ENCODE measurements at regions not wholly inside any gene's neighbourhood (a gene's known extent, or its start where the extent isn't known, plus 50 kb on each side); places are given as distances from the start of the nearest gene placed in this dataset.

DNA sequence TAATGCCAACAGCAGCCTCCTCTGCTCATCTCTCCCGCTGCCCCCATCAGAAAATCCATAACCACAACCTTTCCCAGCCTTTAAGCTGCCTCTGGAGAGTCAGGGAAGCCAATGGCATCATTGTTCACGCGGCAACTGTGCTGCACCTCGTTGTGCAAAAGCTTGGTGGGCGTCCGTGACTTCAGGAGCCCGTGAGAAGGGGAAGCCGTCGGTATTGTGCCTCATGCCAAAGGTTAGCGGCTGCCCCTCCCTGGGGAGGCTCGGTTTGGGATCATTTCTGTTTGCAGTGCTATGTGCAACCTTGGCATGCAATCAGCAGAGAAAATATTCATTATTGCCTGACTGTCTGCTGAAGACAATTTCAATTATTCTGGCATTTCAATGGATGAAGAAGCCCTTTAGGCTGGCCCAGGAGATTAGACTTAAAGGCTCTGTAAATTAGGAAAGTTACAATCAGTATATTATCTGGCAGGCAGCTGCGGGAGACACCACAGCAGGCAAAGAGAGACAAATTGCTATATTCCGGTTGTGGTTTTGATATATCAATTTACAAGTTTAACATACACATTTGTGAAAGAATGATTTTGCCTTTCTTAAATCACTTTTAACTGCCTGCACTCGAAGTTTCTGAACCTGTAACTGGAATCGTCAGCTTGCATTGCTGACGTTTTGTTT, 244.5 kb downstream of the GATA3 start:
- Histone ChIP-seq H3K27ac (ENCODE audit: low read depth in 2 of 2, low read length in 2 of 2) (no peak overlapping the region), H3K9me3 (ENCODE audit: control insufficient read depth in 2 of 3, insufficient read depth in 1 of 3, low read length in 3 of 3) (no peaks in the 10 kb centered on the region), H3K36me3 (ENCODE audit: control insufficient read depth in 2 of 3, insufficient read depth in 3 of 3, low read length in 3 of 3) (no peaks in the 10 kb centered on the region), H3K27me3 (ENCODE audit: control insufficient read depth, insufficient read depth, low read length) (peaks cover 5% of the 10 kb centered on the region), H3K4me1 (ENCODE audit: control insufficient read depth in 2 of 3, insufficient read depth in 2 of 3, low read depth in 1 of 3, low read length in 3 of 3) (no peaks in the 10 kb centered on the region), H3K9ac (ENCODE audit: low read length in 3 of 3) (no peak overlapping the region), H3K4me3 (ENCODE audit: low read length in 3 of 3) (no peak overlapping the region)
- intact Hi-C loops (cut with DNase I): no loop called here
- DNase-seq (no peak), FAIRE-seq (no peak)
- TF ChIP-seq, protein P1, sequence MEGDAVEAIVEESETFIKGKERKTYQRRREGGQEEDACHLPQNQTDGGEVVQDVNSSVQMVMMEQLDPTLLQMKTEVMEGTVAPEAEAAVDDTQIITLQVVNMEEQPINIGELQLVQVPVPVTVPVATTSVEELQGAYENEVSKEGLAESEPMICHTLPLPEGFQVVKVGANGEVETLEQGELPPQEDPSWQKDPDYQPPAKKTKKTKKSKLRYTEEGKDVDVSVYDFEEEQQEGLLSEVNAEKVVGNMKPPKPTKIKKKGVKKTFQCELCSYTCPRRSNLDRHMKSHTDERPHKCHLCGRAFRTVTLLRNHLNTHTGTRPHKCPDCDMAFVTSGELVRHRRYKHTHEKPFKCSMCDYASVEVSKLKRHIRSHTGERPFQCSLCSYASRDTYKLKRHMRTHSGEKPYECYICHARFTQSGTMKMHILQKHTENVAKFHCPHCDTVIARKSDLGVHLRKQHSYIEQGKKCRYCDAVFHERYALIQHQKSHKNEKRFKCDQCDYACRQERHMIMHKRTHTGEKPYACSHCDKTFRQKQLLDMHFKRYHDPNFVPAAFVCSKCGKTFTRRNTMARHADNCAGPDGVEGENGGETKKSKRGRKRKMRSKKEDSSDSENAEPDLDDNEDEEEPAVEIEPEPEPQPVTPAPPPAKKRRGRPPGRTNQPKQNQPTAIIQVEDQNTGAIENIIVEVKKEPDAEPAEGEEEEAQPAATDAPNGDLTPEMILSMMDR (IDR thresholded peaks at IDR 0.05; ENCODE audit: borderline replicate concordance, extremely low read depth, insufficient read depth): no peak

DNA sequence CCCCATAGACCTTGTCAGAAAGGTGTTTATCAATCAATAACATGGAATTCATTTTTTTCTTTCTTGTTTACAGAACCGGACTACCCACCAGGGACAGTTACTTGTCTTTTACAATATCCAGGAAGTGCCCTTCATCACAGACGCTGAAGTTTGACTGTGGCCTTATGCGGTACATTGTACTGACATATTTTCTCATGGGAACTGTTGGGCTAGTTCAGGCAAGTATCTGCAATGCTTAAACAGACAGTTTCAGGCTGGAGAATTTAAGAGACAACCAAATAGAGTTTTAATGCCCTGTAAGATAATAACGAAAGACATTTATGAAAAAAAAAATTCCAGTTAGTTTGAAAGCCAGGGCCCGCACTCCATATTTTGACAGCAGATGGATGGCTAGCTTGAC, 246.4 kb downstream of the GATA3 start:
- intact Hi-C loops (cut with DNase I): no loop called here
- Histone ChIP-seq H3K27me3 (ENCODE audit: control insufficient read depth, insufficient read depth, low read length) (peaks cover 5% of the 10 kb centered on the region), H3K4me1 (ENCODE audit: control insufficient read depth in 2 of 3, insufficient read depth in 2 of 3, low read depth in 1 of 3, low read length in 3 of 3) (no peaks in the 10 kb centered on the region), H3K4me3 (ENCODE audit: low read length in 3 of 3) (no peak overlapping the region), H3K9me3 (ENCODE audit: control insufficient read depth in 2 of 3, insufficient read depth in 1 of 3, low read length in 3 of 3) (no peaks in the 10 kb centered on the region), H3K9ac (ENCODE audit: low read length in 3 of 3) (no peak overlapping the region), H3K27ac (ENCODE audit: low read depth in 2 of 2, low read length in 2 of 2) (no peak overlapping the region), H3K36me3 (ENCODE audit: control insufficient read depth in 2 of 3, insufficient read depth in 3 of 3, low read length in 3 of 3) (no peaks in the 10 kb centered on the region)
- TF ChIP-seq, protein P1 (IDR thresholded peaks at IDR 0.05; ENCODE audit: borderline replicate concordance, extremely low read depth, insufficient read depth): no peak
- DNase-seq (no peak), FAIRE-seq (no peak)

DNA sequence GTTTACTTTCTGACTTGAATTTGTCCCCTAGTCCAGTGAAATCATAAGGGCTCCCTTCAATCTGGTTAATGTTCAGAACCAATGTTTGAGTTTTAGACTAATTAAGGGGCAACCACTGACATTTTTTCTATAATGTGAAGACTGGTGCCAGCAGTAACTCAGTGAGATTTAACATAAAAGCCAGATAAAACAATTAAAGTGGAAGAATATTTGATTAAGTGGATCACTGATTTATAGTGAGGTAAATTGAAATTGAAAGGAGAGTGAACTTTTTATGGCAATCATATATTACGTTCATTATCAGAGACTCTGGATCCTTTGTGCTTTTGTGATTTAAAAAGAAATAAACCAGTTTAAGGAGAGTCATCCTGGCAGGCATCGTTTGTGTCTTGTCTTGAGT, 246.8 kb downstream of the GATA3 start:
- H3K27ac ChIP-seq (ENCODE audit: low read depth in 2 of 2, low read length in 2 of 2): no peak overlapping the region
- no peaks in the 10 kb centered on the region for H3K4me1 ChIP-seq (ENCODE audit: control insufficient read depth in 2 of 3, insufficient read depth in 2 of 3, low read depth in 1 of 3, low read length in 3 of 3)
- H3K36me3 ChIP-seq (ENCODE audit: control insufficient read depth in 2 of 3, insufficient read depth in 3 of 3, low read length in 3 of 3): no peaks in the 10 kb centered on the region
- H3K4me3 ChIP-seq (ENCODE audit: low read length in 3 of 3): no peak overlapping the region
- intact Hi-C loops (cut with DNase I): no loop called here
- H3K9me3 ChIP-seq (ENCODE audit: control insufficient read depth in 2 of 3, insufficient read depth in 1 of 3, low read length in 3 of 3): no peaks in the 10 kb centered on the region
- peaks cover 5% of the 10 kb centered on the region for H3K27me3 ChIP-seq (ENCODE audit: control insufficient read depth, insufficient read depth, low read length)
- FAIRE-seq (no peak), DNase-seq (no peak)
- TF ChIP-seq, protein P1 (IDR thresholded peaks at IDR 0.05; ENCODE audit: borderline replicate concordance, extremely low read depth, insufficient read depth): no peak
- H3K9ac ChIP-seq (ENCODE audit: low read length in 3 of 3): no peak overlapping the region

DNA sequence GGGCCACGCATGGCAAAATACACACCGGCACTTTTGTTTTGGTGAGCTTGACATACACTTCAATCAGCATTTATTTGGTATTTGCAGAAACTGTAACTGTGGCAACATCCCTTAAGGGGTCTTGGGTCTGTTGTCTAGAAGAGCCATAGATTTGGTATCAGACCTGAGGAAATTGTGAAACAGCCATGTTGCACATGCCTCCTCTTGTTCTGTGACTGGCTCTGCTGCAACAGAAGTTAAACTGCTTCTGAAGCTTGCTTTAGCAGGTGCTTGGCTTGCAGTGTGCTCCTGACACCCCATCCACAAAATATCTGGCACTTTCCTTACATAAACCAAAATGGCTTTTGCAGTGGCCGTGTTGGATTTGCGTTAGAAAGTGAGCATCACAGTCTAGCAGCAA, 247.3 kb downstream of the GATA3 start:
- intact Hi-C loops (cut with DNase I): no loop called here
- H3K4me3 ChIP-seq (ENCODE audit: low read length in 3 of 3): no peak overlapping the region
- DNase-seq: no peak
- H3K4me1 ChIP-seq (ENCODE audit: control insufficient read depth in 2 of 3, insufficient read depth in 2 of 3, low read depth in 1 of 3, low read length in 3 of 3): no peaks in the 10 kb centered on the region
- H3K27me3 ChIP-seq (ENCODE audit: control insufficient read depth, insufficient read depth, low read length): peaks cover 5% of the 10 kb centered on the region
- H3K9ac ChIP-seq (ENCODE audit: low read length in 3 of 3): no peak overlapping the region
- H3K27ac ChIP-seq (ENCODE audit: low read depth in 2 of 2, low read length in 2 of 2): no peak overlapping the region
- no peak for FAIRE-seq
- no peaks in the 10 kb centered on the region for H3K9me3 ChIP-seq (ENCODE audit: control insufficient read depth in 2 of 3, insufficient read depth in 1 of 3, low read length in 3 of 3)
- TF ChIP-seq, protein P1 (IDR thresholded peaks at IDR 0.05; ENCODE audit: borderline replicate concordance, extremely low read depth, insufficient read depth): no peak
- no peaks in the 10 kb centered on the region for H3K36me3 ChIP-seq (ENCODE audit: control insufficient read depth in 2 of 3, insufficient read depth in 3 of 3, low read length in 3 of 3)

Measured in kidney (tissue), 13 donors.